PC-3 (cell line): ENCODE measurements at regions not wholly inside any gene's neighbourhood (a gene's known extent, or its start where the extent isn't known, plus 50 kb on each side); places are given as distances from the start of the nearest gene placed in this dataset.

Source experiments
- ATAC-seq: fragments of 200-7000 bp; cut with Tn5 transposase; 2 replicates; pipeline ENCODE4 v1.9.1; 2020; ENCODE audit warnings: mild to moderate bottlenecking, moderate library complexity
- BruUV-seq: library from RNA; stranded (reverse); fragments of 400-500 nt; replicated peaks from 2 replicates; lab custom pipeline; 2021; lab: Mats Ljungman, UMichigan
- CTCF ChIA-PET: fragments of 300-600 bp; sonication (Branson Sonifier 250); formaldehyde crosslinking; loops from one replicate; lab custom pipeline; 2022; ENCODE audit warnings: antibody characterized with exemption; lab: Charles Lee
- POLR2A ChIA-PET: fragments of 300-600 bp; sonication (Branson Sonifier 250); formaldehyde crosslinking; loops from one replicate; lab custom pipeline; 2022; ENCODE audit warnings: antibody characterized with exemption; ENCODE audit not compliant: unreplicated experiment; lab: Charles Lee
- DNase-seq: peaks from one replicate; pipeline ENCODE4 v3.0.0-alpha.2; 2015
- H2AFZ ChIP-seq: fragments of 300-600 bp; sonication (generic); 2 replicates; pipeline ENCODE4 v1.6.0; 2016; ENCODE audit warnings: antibody characterized with exemption, low read length
- H3F3A ChIP-seq: fragments of 300-600 bp; sonication (generic); one replicate; pipeline ENCODE4 v1.6.0; 2017; ENCODE audit warnings: antibody characterized with exemption, low read length, control low read depth, mild to moderate bottlenecking; ENCODE audit not compliant: unreplicated experiment
- H3K27ac ChIP-seq: fragments of 300-600 bp; sonication (generic); 2 replicates; pipeline ENCODE4 v1.5.1; 2016; ENCODE audit warnings: mild to moderate bottlenecking, low read length
- H3K27me3 ChIP-seq: fragments of 300-600 bp; sonication (generic); 2 replicates; pipeline ENCODE4 v1.6.1; 2016; ENCODE audit warnings: low read length, mixed read lengths
- H3K36me3 ChIP-seq: fragments of 300-600 bp; sonication (generic); 2 replicates; pipeline ENCODE4 v1.6.1; 2016; ENCODE audit warnings: low read depth, mixed run types, low read length, mixed read lengths
- H3K4me1 ChIP-seq: fragments of 300-600 bp; sonication (generic); 2 replicates; pipeline ENCODE4 v1.5.1; 2016; ENCODE audit warnings: low read length; ENCODE audit not compliant: insufficient read depth
- H3K4me2 ChIP-seq: fragments of 300-600 bp; sonication (generic); 2 replicates; pipeline ENCODE4 v1.6.0; 2016; ENCODE audit warnings: low read length
- H3K4me3 ChIP-seq: fragments of 300-600 bp; sonication (generic); 2 replicates; pipeline ENCODE4 v1.5.1; 2016; ENCODE audit warnings: mild to moderate bottlenecking, low read length, mixed read lengths
- H3K79me2 ChIP-seq: fragments of 300-600 bp; sonication (generic); 2 replicates; pipeline ENCODE4 v1.6.1; 2017; ENCODE audit warnings: low read length, mixed read lengths
- H3K9ac ChIP-seq: fragments of 300-600 bp; sonication (generic); 2 replicates; pipeline ENCODE4 v1.6.0; 2016; ENCODE audit warnings: mild to moderate bottlenecking, low read length
- H3K9me2 ChIP-seq: fragments of 300-600 bp; sonication (generic); replicated peaks from 2 replicates; pipeline ENCODE4 v1.6.1; 2016; ENCODE audit warnings: mixed run types, low read length, mixed read lengths
- H3K9me3 ChIP-seq: fragments of 300-600 bp; sonication (generic); 2 replicates; pipeline ENCODE4 v1.6.1; 2016; ENCODE audit warnings: low read length, mixed read lengths
- H4K20me1 ChIP-seq: fragments of 300-600 bp; sonication (generic); 2 replicates; pipeline ENCODE4 v1.6.1; 2016; ENCODE audit warnings: low read length, mixed read lengths
- CTCF ChIP-seq: fragments of 300-600 bp; sonication (generic); conservative IDR thresholded peaks from 2 replicates; pipeline ENCODE4 v1.5.1; 2017; ENCODE audit warnings: antibody characterized with exemption, low read depth, mild to moderate bottlenecking, low read length
- EZH2 ChIP-seq: fragments of 300-600 bp; sonication (generic); IDR thresholded peaks from one replicate; pipeline ENCODE4 v1.6.1; 2017; ENCODE audit warnings: antibody characterized with exemption, mild to moderate bottlenecking, low read length; ENCODE audit not compliant: unreplicated experiment
- EZH2phosphoT487 ChIP-seq: fragments of 300-600 bp; sonication (generic); IDR thresholded peaks from 2 replicates; pipeline ENCODE4 v1.6.1; 2018; ENCODE audit warnings: mild to moderate bottlenecking, antibody characterized with exemption, low read length, borderline replicate concordance
- intact Hi-C: fragments of 100-400 bp; cut with micrococcal nuclease; formaldehyde crosslinking; loops from 2 replicates; pipeline ENCODE4 v1.9.0; 2023

- no peaks in the 10 kb centered on the region for H3K27me3 ChIP-seq
- H3F3A ChIP-seq, result no peaks in the 10 kb centered on the region
- ChIA-PET CTCF (no interaction called here), POLR2A (no interaction called here)
- H3K9me3 ChIP-seq, result no peaks in the 10 kb centered on the region; the same call in 1 of the 2 replicates
- TF ChIP-seq EZH2phosphoT487 (no peak), EZH2 (no peak)
- no peaks in the 10 kb centered on the region for H4K20me1 ChIP-seq
- H3K4me2 ChIP-seq, result no peak overlapping the region
- H3K9me2 ChIP-seq, result no peaks in the 10 kb centered on the region
- no peaks in the 10 kb centered on the region for H3K36me3 ChIP-seq
- no peak overlapping the region for H2AFZ ChIP-seq
- ATAC-seq (no peak), DNase-seq (no peak)
- H3K27ac ChIP-seq, result no peak overlapping the region
- no peak overlapping the region for H3K9ac ChIP-seq
- no peak overlapping the region for H3K4me3 ChIP-seq
- no TSS peak for BruUV-seq
- intact Hi-C loops, result no loop called here
- no peaks in the 10 kb centered on the region for H3K4me1 ChIP-seq
- no peaks in the 10 kb centered on the region for H3K79me2 ChIP-seq
Measured at GRCh38 chr2:17331636-17332035, 186.6 kb downstream of the RAD51AP2 start.

GRCh38 chr2:17328161-17328560 lies 190.1 kb downstream of the RAD51AP2 start:
- Histone ChIP-seq H3K9me3 (no peaks in the 10 kb centered on the region; the same call in 1 of the 2 replicates), H3K4me3 (no peak overlapping the region), H3K4me1 (no peaks in the 10 kb centered on the region), H3K9me2 (no peaks in the 10 kb centered on the region), H2AFZ (no peak overlapping the region), H3K27me3 (no peaks in the 10 kb centered on the region), H4K20me1 (no peaks in the 10 kb centered on the region), H3K27ac (no peak overlapping the region), H3K4me2 (no peak overlapping the region), H3K36me3 (no peaks in the 10 kb centered on the region), H3K79me2 (no peaks in the 10 kb centered on the region), H3F3A (no peaks in the 10 kb centered on the region), H3K9ac (no peak overlapping the region)
- intact Hi-C loops, result no loop called here
- no TSS peak for BruUV-seq
- no peak for ATAC-seq
- POLR2A ChIA-PET, result no interaction called here
- CTCF ChIA-PET, result no interaction called here
- TF ChIP-seq EZH2phosphoT487 (no peak), EZH2 (no peak), CTCF (no peak)
- DNase-seq, result no peak

GRCh38 chr2:17327649-17328048 lies 190.6 kb downstream of the RAD51AP2 start:
- CTCF ChIA-PET, result no interaction called here
- H3K79me2 ChIP-seq, result no peaks in the 10 kb centered on the region

More at GRCh38 chr2:17327649-17328048, 190.6 kb downstream of the RAD51AP2 start:
- Histone ChIP-seq H3K27ac (no peak overlapping the region), H4K20me1 (no peaks in the 10 kb centered on the region), H3K36me3 (no peaks in the 10 kb centered on the region), H3F3A (no peaks in the 10 kb centered on the region), H3K4me1 (no peaks in the 10 kb centered on the region), H3K9me3 (no peaks in the 10 kb centered on the region; the same call in 1 of the 2 replicates), H2AFZ (no peak overlapping the region), H3K4me3 (no peak overlapping the region), H3K27me3 (no peaks in the 10 kb centered on the region), H3K9ac (no peak overlapping the region), H3K9me2 (no peaks in the 10 kb centered on the region), H3K4me2 (no peak overlapping the region)
- DNase-seq (no peak), ATAC-seq (no peak)
- POLR2A ChIA-PET, result no interaction called here
- intact Hi-C loops, result no loop called here
- TF ChIP-seq EZH2phosphoT487 (no peak), CTCF (no peak)
- BruUV-seq, result no TSS peak
